GM12878 (cell line): ENCODE measurements at regions not wholly inside any gene's neighbourhood (a gene's known extent, or its start where the extent isn't known, plus 50 kb on each side); places are given as distances from the start of the nearest gene placed in this dataset.

Experiments used
- HDAC2 ChIP-seq: fragments of 200-600 bp; sonication (generic); IDR thresholded peaks from 2 replicates; pipeline ENCODE4 v1.6.1; 2017
- POLR2AphosphoS5 ChIP-seq: IDR thresholded peaks from 2 replicates; pipeline ENCODE4 v1.6.1; 2011; ENCODE audit warnings: mild to moderate bottlenecking, low read length, inconsistent platforms

GRCh38 chr14:43085819-43086218 lies 1421.3 kb downstream of the FSCB start:
- TF ChIP-seq POLR2AphosphoS5 (no peak), HDAC2 (no peak)
